ENCODE measurements at regions not wholly inside any gene's neighbourhood (a gene's known extent, or its start where the extent isn't known, plus 50 kb on each side); places are given as distances from the start of the nearest gene placed in this dataset.
"Not testable (repeated sequence)": the region's sequence is repeated elsewhere in the genome, so short reads cannot be mapped to it uniquely, and the experiment has no call there.

GRCh38 chr13:24933106-24934023 lies 162.6 kb upstream of the PABPC3 start:
- not testable (repeated sequence) for TF ChIP-seq CTCF, POLR2A (IDR thresholded peaks at IDR 0.05)
